Vagina (tissue), 2 donors: ENCODE measurements at regions not wholly inside any gene's neighbourhood (a gene's known extent, or its start where the extent isn't known, plus 50 kb on each side); places are given as distances from the start of the nearest gene placed in this dataset.

Experiments used
- DNase-seq, 2 donors: peaks; one replicate each; pipeline ENCODE4 v3.0.0-alpha.2; 2017; ENCODE audit errors: extremely low spot score in 2 of 2
- H3K27ac ChIP-seq: fragments of 200-600 bp; sonication (generic); one replicate; pipeline ENCODE4 v1.5.1; 2019
- H3K27me3 ChIP-seq: fragments of 200-600 bp; sonication (generic); one replicate; pipeline ENCODE4 v1.5.1; 2019
- H3K36me3 ChIP-seq, 2 donors: fragments of 200-600 bp; sonication (generic); one replicate each; pipeline ENCODE4 v1.5.1; 2017 to 2019
- H3K4me1 ChIP-seq: fragments of 200-600 bp; sonication (generic); one replicate; pipeline ENCODE4 v1.5.1; 2019
- H3K4me3 ChIP-seq, 2 donors: fragments of 200-600 bp; sonication (generic); 1 replicate in 1 of 2; 2 replicates in 1 of 2; pipeline ENCODE4 v1.5.1; 2016 to 2019
- H3K9me3 ChIP-seq: fragments of 200-600 bp; sonication (generic); one replicate; pipeline ENCODE4 v1.5.1; 2019
- POLR2A ChIP-seq, 2 donors: fragments of 450-650 bp; IDR thresholded peaks; one replicate each; pipeline ENCODE4 v1.6.1; 2017; ENCODE audit warnings: antibody characterized with exemption in 2 of 2, mild to moderate bottlenecking in 2 of 2, moderate library complexity in 2 of 2
- POLR2AphosphoS5 ChIP-seq, 2 donors: sonication (generic); formaldehyde crosslinking; IDR thresholded peaks; one replicate each; pipeline ENCODE4 v1.9.0; 2017; ENCODE audit warnings: antibody characterized with exemption in 2 of 2, mild to moderate bottlenecking in 2 of 2, low read depth in 1 of 2; ENCODE audit not compliant: insufficient read depth in 1 of 2
- intact Hi-C: fragments of 100-400 bp; cut with DNase I; formaldehyde crosslinking; loops from one replicate; pipeline ENCODE4 v1.15.1; 2023
- TF ChIP-seq, protein P1 (sequence below), 3 experiments: fragments of 450-650 bp in 2 of 3; fragments of 200-600 bp in 1 of 3; sonication (generic) in 1 of 3; IDR thresholded peaks; one replicate each; pipeline ENCODE4 v1.5.1; 2017 to 2019; ENCODE audit warnings: antibody characterized with exemption in 3 of 3, mild to moderate bottlenecking in 2 of 3, moderate library complexity in 2 of 3

DNA sequence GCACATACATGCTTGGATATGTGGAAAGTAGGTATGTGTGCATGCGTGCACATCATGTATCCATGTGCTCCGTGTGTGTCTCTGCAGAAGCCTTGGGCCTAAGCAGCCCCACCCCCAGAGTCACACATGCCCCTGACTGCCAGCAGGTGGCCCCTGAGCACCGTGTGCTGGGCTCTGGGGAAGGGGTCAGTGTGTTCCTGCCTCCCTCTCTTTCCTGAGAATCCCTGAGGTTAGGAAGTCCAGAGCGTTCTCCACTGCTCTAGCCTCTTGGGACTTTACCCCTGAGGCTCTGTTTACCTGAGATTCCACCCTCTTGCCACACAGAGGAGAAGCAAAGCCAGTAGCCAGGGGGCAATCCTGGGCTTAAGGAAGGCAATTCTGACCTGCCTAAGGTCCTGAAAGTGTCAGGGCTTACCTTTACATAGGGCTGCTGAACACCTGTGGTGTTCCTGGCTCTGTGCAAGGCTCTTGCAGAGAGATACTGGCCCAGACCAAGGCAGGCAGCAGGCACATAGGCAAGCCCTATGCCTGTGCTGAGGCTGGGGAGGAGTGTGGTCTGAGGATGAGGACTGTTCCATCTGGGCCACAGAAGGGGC, 207.3 kb downstream of the TMEM38B start:
- Histone ChIP-seq H3K9me3 (no peaks in the 10 kb centered on the region), H3K4me3 (no peak overlapping the region), H3K27me3 (no peaks in the 10 kb centered on the region), H3K27ac (no peak overlapping the region), H3K4me1 (no peaks in the 10 kb centered on the region), H3K36me3 (no peaks in the 10 kb centered on the region)
- no peak for DNase-seq
- no peak for TF ChIP-seq POLR2A (IDR thresholded peaks at IDR 0.05)
- TF ChIP-seq, protein P1, sequence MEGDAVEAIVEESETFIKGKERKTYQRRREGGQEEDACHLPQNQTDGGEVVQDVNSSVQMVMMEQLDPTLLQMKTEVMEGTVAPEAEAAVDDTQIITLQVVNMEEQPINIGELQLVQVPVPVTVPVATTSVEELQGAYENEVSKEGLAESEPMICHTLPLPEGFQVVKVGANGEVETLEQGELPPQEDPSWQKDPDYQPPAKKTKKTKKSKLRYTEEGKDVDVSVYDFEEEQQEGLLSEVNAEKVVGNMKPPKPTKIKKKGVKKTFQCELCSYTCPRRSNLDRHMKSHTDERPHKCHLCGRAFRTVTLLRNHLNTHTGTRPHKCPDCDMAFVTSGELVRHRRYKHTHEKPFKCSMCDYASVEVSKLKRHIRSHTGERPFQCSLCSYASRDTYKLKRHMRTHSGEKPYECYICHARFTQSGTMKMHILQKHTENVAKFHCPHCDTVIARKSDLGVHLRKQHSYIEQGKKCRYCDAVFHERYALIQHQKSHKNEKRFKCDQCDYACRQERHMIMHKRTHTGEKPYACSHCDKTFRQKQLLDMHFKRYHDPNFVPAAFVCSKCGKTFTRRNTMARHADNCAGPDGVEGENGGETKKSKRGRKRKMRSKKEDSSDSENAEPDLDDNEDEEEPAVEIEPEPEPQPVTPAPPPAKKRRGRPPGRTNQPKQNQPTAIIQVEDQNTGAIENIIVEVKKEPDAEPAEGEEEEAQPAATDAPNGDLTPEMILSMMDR (IDR thresholded peaks at IDR 0.05) = peak in 1 of 3 experiments; percentile 25
- intact Hi-C loops = no loop called here

DNA sequence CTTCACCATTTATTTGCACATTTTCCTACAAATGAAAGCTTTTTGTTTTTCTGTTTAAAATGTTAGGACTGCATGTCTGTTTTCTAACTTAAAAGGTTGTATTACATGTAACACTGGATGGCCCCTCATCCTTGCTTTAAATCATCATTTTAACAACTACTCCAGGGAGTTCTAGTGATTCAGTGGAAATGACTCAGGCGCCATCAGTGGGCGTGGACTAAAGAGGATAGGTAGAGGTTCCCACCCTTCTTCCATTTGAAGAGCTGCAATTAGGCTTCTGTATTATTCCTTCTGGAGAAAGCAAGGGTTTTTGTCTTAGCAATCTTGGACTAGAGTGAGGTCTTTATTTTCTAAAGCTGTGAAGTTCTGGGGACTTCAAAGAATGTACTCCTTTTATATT, 213.7 kb downstream of the TMEM38B start:
- H3K4me1 ChIP-seq = peaks cover 11% of the 10 kb centered on the region
- no peaks in the 10 kb centered on the region for H3K9me3 ChIP-seq
- TF ChIP-seq, protein P1 (IDR thresholded peaks at IDR 0.05) = no peak
- no peak for TF ChIP-seq POLR2A (IDR thresholded peaks at IDR 0.05)
- no peak for TF ChIP-seq POLR2AphosphoS5 (IDR thresholded peaks at IDR 0.05; ENCODE audit: insufficient read depth in 1 of 2, low read depth in 1 of 2)
- H3K36me3 ChIP-seq = no peaks in the 10 kb centered on the region
- no peak overlapping the region for H3K4me3 ChIP-seq
- no peaks in the 10 kb centered on the region for H3K27me3 ChIP-seq
- no peak for DNase-seq
- no peak overlapping the region for H3K27ac ChIP-seq
- intact Hi-C loops = no loop called here

DNA sequence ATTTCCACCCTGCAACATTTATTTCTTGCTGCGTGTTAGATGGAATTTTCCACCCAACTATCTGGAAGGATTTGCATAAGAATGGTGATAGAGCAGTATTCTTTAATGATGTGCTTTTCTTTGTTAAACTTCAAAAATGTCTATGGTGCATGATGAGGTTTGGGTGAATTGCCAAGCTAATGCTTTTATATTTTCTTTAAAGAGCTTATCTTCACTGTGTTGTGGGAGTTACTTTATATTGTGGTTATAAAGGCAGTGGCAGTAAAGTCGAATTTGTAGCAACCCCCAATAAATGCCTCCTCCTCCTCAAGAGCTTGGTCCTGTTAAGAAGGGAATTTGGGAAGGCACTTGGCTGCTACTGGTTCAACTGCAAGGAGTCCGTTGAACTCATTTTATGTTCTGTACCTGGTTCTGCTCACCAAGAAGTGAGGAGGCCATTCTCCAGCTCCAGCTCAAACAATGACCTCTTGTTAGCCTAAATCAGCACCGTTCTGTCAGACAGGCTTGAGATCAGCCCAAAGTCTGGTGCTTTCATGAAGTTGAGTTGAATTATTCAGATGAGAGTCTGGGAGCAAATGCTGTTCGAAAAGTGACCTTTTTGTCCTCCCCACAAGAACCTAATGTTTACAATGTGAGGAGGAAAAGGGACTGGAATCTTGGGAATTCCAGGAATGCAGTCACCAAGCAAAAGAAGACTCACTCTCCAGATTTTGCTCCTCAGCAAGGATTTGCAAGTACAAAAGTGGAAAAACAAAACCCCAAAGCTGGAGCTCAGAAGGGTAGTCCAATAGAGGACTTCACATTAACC, 217.0 kb downstream of the TMEM38B start:
- no peak for TF ChIP-seq POLR2AphosphoS5 (IDR thresholded peaks at IDR 0.05; ENCODE audit: insufficient read depth in 1 of 2, low read depth in 1 of 2)
- DNase-seq = no peak
- Histone ChIP-seq H3K4me3 (no peak overlapping the region), H3K27me3 (no peaks in the 10 kb centered on the region), H3K4me1 (peaks cover 11% of the 10 kb centered on the region), H3K36me3 (no peaks in the 10 kb centered on the region), H3K27ac (peak overlapping the region; percentile 51), H3K9me3 (no peaks in the 10 kb centered on the region)
- intact Hi-C loops = no loop called here

DNA sequence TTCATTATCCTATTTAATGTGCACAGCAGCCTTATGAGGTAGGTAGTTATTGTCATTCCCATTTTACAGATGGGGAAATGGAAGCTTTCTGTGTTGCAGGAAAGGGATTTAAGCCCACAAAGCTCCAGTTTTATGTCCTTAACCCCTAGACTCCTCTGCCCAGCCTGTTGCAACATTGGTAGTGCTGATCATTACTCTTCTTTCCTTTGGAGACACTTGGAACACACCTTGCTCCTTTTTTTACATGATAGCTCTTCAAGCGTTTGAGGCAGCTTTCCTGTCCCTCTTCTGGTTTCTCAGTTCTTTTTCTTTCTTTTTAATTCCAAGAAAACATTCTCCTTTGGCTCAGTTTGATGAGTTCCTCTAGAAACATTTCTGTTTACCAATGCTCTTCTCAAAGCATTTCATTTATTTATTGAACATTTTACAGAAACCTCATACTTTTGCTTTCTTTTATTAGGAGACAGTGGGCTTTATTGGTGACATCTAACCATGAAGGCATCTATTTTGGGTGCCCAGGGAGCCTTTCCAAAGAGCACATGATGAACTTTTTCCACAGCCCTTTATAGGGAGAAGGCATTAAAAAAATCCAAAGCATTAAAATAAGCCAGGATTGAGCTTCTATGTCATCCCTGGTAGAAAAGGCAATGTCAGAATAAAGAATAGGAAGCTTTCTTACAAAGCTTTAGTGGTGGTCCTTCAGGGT, 218.0 kb downstream of the TMEM38B start:
- Histone ChIP-seq H3K4me3 (no peak overlapping the region), H3K36me3 (no peaks in the 10 kb centered on the region), H3K4me1 (peaks cover 11% of the 10 kb centered on the region), H3K27ac (peak overlapping the region; percentile 51), H3K27me3 (no peaks in the 10 kb centered on the region), H3K9me3 (no peaks in the 10 kb centered on the region)
- DNase-seq = no peak
- intact Hi-C loops = no loop called here
- TF ChIP-seq POLR2AphosphoS5 (IDR thresholded peaks at IDR 0.05; ENCODE audit: insufficient read depth in 1 of 2, low read depth in 1 of 2) (no peak), POLR2A (IDR thresholded peaks at IDR 0.05) (no peak)
- TF ChIP-seq, protein P1 (IDR thresholded peaks at IDR 0.05) = no peak

DNA sequence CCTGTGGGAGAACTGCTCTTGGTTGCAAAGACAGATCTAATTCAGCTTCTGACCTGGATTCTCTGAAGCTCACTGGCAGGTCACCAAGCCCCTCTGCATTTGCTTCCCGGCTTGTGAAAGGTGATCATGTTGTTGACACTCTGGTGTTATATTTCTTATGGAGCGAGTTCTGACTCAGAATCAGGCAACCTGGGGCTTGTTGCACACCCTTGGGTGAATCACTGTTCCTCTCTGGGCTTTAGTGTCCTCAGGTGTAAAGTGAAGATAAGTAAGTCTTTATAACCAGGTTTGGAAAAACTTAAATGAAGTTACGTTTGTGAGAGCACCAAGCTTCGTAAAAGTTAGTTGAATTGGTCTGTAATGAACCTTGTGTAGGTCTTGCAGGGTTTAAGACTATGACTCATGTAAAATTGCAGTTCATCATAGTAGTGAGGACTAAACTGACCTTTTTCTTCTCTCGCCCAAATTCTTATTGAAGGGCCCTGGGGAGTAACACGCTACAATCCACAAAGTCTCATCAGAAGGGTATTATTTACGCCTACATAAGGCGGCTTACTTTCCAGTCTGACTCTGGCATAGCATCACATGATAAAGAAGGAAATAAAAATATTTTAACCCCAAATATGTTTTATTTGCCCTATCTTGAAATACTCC, 218.6 kb downstream of the TMEM38B start:
- no peaks in the 10 kb centered on the region for H3K36me3 ChIP-seq
- TF ChIP-seq POLR2AphosphoS5 (IDR thresholded peaks at IDR 0.05; ENCODE audit: insufficient read depth in 1 of 2, low read depth in 1 of 2) (no peak), POLR2A (IDR thresholded peaks at IDR 0.05) (no peak)
- TF ChIP-seq, protein P1 (IDR thresholded peaks at IDR 0.05) = no peak
- no peak overlapping the region for H3K4me3 ChIP-seq
- peaks cover 11% of the 10 kb centered on the region for H3K4me1 ChIP-seq
- H3K27me3 ChIP-seq = no peaks in the 10 kb centered on the region
- H3K27ac ChIP-seq = peak overlapping the region; percentile 8
- intact Hi-C loops = no loop called here
- no peak for DNase-seq
- H3K9me3 ChIP-seq = no peaks in the 10 kb centered on the region
